ENCODE measurements at regions not wholly inside any gene's neighbourhood (a gene's known extent, or its start where the extent isn't known, plus 50 kb on each side); places are given as distances from the start of the nearest gene placed in this dataset.

GRCh38 chr1:87225171-87225570 is 103.5 kb upstream of the LMO4 start:
- Mint-ChIP-seq H3K27ac (no peak overlapping the region), H3K4me1 (no peaks in the 10 kb centered on the region), H3K27me3 (no peaks in the 10 kb centered on the region), H3K4me3 (no peak overlapping the region), H3K9me3 (peaks cover 0 to 2% (median 0%) of the 10 kb centered on the region in 7 donors), H3K36me3 (no peaks in the 10 kb centered on the region)
- Histone ChIP-seq H3K36me3 (ENCODE audit: control insufficient read depth, insufficient read depth, low read length) (no peaks in the 10 kb centered on the region), H3K4me1 (ENCODE audit: control insufficient read depth, insufficient read depth, low read length, poor library complexity, severe bottlenecking) (no peaks in the 10 kb centered on the region), H3K27ac (ENCODE audit: insufficient read depth, low read length, poor library complexity, severe bottlenecking) (no peak overlapping the region), H3K27me3 (ENCODE audit: control insufficient read depth, insufficient read depth, low read length) (peaks cover 1% of the 10 kb centered on the region), H3K4me3 (ENCODE audit: low read depth, low read length) (no peak overlapping the region), H3K9me3 (ENCODE audit: control insufficient read depth in 2 of 2, low read length in 2 of 2) (no peaks in the 10 kb centered on the region)
- no peak for DNase-seq
- ATAC-seq (ENCODE audit: low read depth in 2 of 2), result no peak

GRCh38 chr1:87226341-87226760 is 102.3 kb upstream of the LMO4 start:
- peaks cover 1% of the 10 kb centered on the region for H3K27me3 ChIP-seq (ENCODE audit: control insufficient read depth, insufficient read depth, low read length)
- no peaks in the 10 kb centered on the region for H3K36me3 ChIP-seq (ENCODE audit: control insufficient read depth, insufficient read depth, low read length)
- ATAC-seq (ENCODE audit: low read depth in 2 of 2) (no peak), DNase-seq (no peak)
- H3K27ac ChIP-seq (ENCODE audit: insufficient read depth, low read length, poor library complexity, severe bottlenecking), result no peak overlapping the region
- peaks cover 0 to 2% (median 0%) of the 10 kb centered on the region in 7 donors for H3K9me3 Mint-ChIP-seq
- H3K27ac Mint-ChIP-seq, result no peak overlapping the region
- no peak overlapping the region for H3K4me3 Mint-ChIP-seq
- no peaks in the 10 kb centered on the region for H3K9me3 ChIP-seq (ENCODE audit: control insufficient read depth in 2 of 2, low read length in 2 of 2)
- no peaks in the 10 kb centered on the region for H3K4me1 ChIP-seq (ENCODE audit: control insufficient read depth, insufficient read depth, low read length, poor library complexity, severe bottlenecking)
- H3K36me3 Mint-ChIP-seq, result no peaks in the 10 kb centered on the region
- no peaks in the 10 kb centered on the region for H3K27me3 Mint-ChIP-seq
- H3K4me1 Mint-ChIP-seq, result no peaks in the 10 kb centered on the region
- H3K4me3 ChIP-seq (ENCODE audit: low read depth, low read length), result no peak overlapping the region

- Mint-ChIP-seq H3K36me3 (no peaks in the 10 kb centered on the region), H3K4me3 (no peak overlapping the region), H3K27me3 (no peaks in the 10 kb centered on the region), H3K4me1 (no peaks in the 10 kb centered on the region), H3K9me3 (peaks cover 0 to 1% (median 0%) of the 10 kb centered on the region in 7 donors), H3K27ac (no peak overlapping the region)
- H3K4me1 ChIP-seq (ENCODE audit: control insufficient read depth, insufficient read depth, low read length, poor library complexity, severe bottlenecking), result no peaks in the 10 kb centered on the region
- ATAC-seq (ENCODE audit: low read depth in 2 of 2), result no peak
- H3K36me3 ChIP-seq (ENCODE audit: control insufficient read depth, insufficient read depth, low read length), result no peaks in the 10 kb centered on the region
- no peak for DNase-seq
- H3K9me3 ChIP-seq (ENCODE audit: control insufficient read depth in 2 of 2, low read length in 2 of 2), result no peaks in the 10 kb centered on the region
- H3K4me3 ChIP-seq (ENCODE audit: low read depth, low read length), result no peak overlapping the region
- no peak overlapping the region for H3K27ac ChIP-seq (ENCODE audit: insufficient read depth, low read length, poor library complexity, severe bottlenecking)
- peaks cover 1% of the 10 kb centered on the region for H3K27me3 ChIP-seq (ENCODE audit: control insufficient read depth, insufficient read depth, low read length)
These were observed 101.0 kb upstream of the LMO4 start for GRCh38 chr1:87227651-87228050.

- no peak for DNase-seq
- peaks cover 1% of the 10 kb centered on the region for H3K27me3 ChIP-seq (ENCODE audit: control insufficient read depth, insufficient read depth, low read length)
- H3K27me3 Mint-ChIP-seq, result peaks cover 6% of the 10 kb centered on the region
These were observed 98.2 kb upstream of the LMO4 start for GRCh38 chr1:87230501-87230900.

GRCh38 chr1:87231703-87232367 is 96.8 kb upstream of the LMO4 start:
- Histone ChIP-seq H3K27ac (ENCODE audit: insufficient read depth, low read length, poor library complexity, severe bottlenecking) (no peak overlapping the region), H3K9me3 (ENCODE audit: control insufficient read depth in 2 of 2, low read length in 2 of 2) (no peaks in the 10 kb centered on the region), H3K27me3 (ENCODE audit: control insufficient read depth, insufficient read depth, low read length) (peaks cover 1% of the 10 kb centered on the region), H3K4me3 (ENCODE audit: low read depth, low read length) (no peak overlapping the region), H3K36me3 (ENCODE audit: control insufficient read depth, insufficient read depth, low read length) (no peaks in the 10 kb centered on the region), H3K4me1 (ENCODE audit: control insufficient read depth, insufficient read depth, low read length, poor library complexity, severe bottlenecking) (no peaks in the 10 kb centered on the region)
- Mint-ChIP-seq H3K27ac (no peak overlapping the region), H3K4me3 (no peak overlapping the region), H3K9me3 (peaks cover 0 to 1% (median 0%) of the 10 kb centered on the region in 7 donors), H3K36me3 (no peaks in the 10 kb centered on the region), H3K4me1 (no peaks in the 10 kb centered on the region), H3K27me3 (peaks cover 6% of the 10 kb centered on the region)
- no peak for DNase-seq
- no peak for ATAC-seq (ENCODE audit: low read depth in 2 of 2)

More at GRCh38 chr1:87230501-87230900, 98.2 kb upstream of the LMO4 start:
- Mint-ChIP-seq H3K27ac (no peak overlapping the region), H3K36me3 (no peaks in the 10 kb centered on the region), H3K4me1 (no peaks in the 10 kb centered on the region), H3K4me3 (no peak overlapping the region), H3K9me3 (peaks cover 0 to 1% (median 0%) of the 10 kb centered on the region in 7 donors)
- Histone ChIP-seq H3K27ac (ENCODE audit: insufficient read depth, low read length, poor library complexity, severe bottlenecking) (no peak overlapping the region), H3K9me3 (ENCODE audit: control insufficient read depth in 2 of 2, low read length in 2 of 2) (no peaks in the 10 kb centered on the region), H3K4me1 (ENCODE audit: control insufficient read depth, insufficient read depth, low read length, poor library complexity, severe bottlenecking) (no peaks in the 10 kb centered on the region), H3K36me3 (ENCODE audit: control insufficient read depth, insufficient read depth, low read length) (no peaks in the 10 kb centered on the region), H3K4me3 (ENCODE audit: low read depth, low read length) (no peak overlapping the region)
- ATAC-seq (ENCODE audit: low read depth in 2 of 2), result no peak

GRCh38 chr1:87236585-87236984 is 92.1 kb upstream of the LMO4 start:
- H3K4me1 ChIP-seq (ENCODE audit: control insufficient read depth, insufficient read depth, low read length, poor library complexity, severe bottlenecking), result no peaks in the 10 kb centered on the region
- H3K27ac ChIP-seq (ENCODE audit: insufficient read depth, low read length, poor library complexity, severe bottlenecking), result no peak overlapping the region
- no peaks in the 10 kb centered on the region for H3K4me1 Mint-ChIP-seq

GRCh38 chr1:87239997-87240605 is 88.6 kb upstream of the LMO4 start:
- no peaks in the 10 kb centered on the region for H3K9me3 ChIP-seq (ENCODE audit: control insufficient read depth in 2 of 2, low read length in 2 of 2)
- H3K9me3 Mint-ChIP-seq, result peaks cover 0 to 3% (median 0%) of the 10 kb centered on the region in 7 donors

More at GRCh38 chr1:87236585-87236984, 92.1 kb upstream of the LMO4 start:
- no peaks in the 10 kb centered on the region for H3K36me3 ChIP-seq (ENCODE audit: control insufficient read depth, insufficient read depth, low read length)
- DNase-seq, result peak in 1 of 3 donors; percentile 4
- no peaks in the 10 kb centered on the region for H3K9me3 ChIP-seq (ENCODE audit: control insufficient read depth in 2 of 2, low read length in 2 of 2)
- H3K27ac Mint-ChIP-seq, result no peak overlapping the region
- no peaks in the 10 kb centered on the region for H3K27me3 ChIP-seq (ENCODE audit: control insufficient read depth, insufficient read depth, low read length)
- no peak overlapping the region for H3K4me3 Mint-ChIP-seq
- H3K4me3 ChIP-seq (ENCODE audit: low read depth, low read length), result no peak overlapping the region
- H3K27me3 Mint-ChIP-seq, result peaks cover 6% of the 10 kb centered on the region
- no peaks in the 10 kb centered on the region for H3K9me3 Mint-ChIP-seq
- no peaks in the 10 kb centered on the region for H3K36me3 Mint-ChIP-seq
- ATAC-seq (ENCODE audit: low read depth in 2 of 2), result no peak

More at GRCh38 chr1:87239997-87240605, 88.6 kb upstream of the LMO4 start:
- Mint-ChIP-seq H3K4me3 (no peak overlapping the region), H3K27me3 (no peaks in the 10 kb centered on the region), H3K4me1 (no peaks in the 10 kb centered on the region), H3K27ac (no peak overlapping the region), H3K36me3 (no peaks in the 10 kb centered on the region)
- ATAC-seq (ENCODE audit: low read depth in 2 of 2) (no peak), DNase-seq (no peak)
- Histone ChIP-seq H3K27me3 (ENCODE audit: control insufficient read depth, insufficient read depth, low read length) (no peaks in the 10 kb centered on the region), H3K27ac (ENCODE audit: insufficient read depth, low read length, poor library complexity, severe bottlenecking) (no peak overlapping the region), H3K4me3 (ENCODE audit: low read depth, low read length) (no peak overlapping the region), H3K4me1 (ENCODE audit: control insufficient read depth, insufficient read depth, low read length, poor library complexity, severe bottlenecking) (no peaks in the 10 kb centered on the region), H3K36me3 (ENCODE audit: control insufficient read depth, insufficient read depth, low read length) (no peaks in the 10 kb centered on the region)
